Cardiac muscle cell (in vitro differentiated cells and primary cell): ENCODE measurements at regions not wholly inside any gene's neighbourhood (a gene's known extent, or its start where the extent isn't known, plus 50 kb on each side); places are given as distances from the start of the nearest gene placed in this dataset.
A peak's percentile ranks its signal among the peaks of the same experiment; 100 is the strongest.

Experiments
- DNase-seq, 2 donors: peaks; one replicate each; pipeline versions ENCODE4 v3.0.0 to v3.0.0-alpha.2; 2010 to 2017; ENCODE audit warnings: low read depth in 1 of 2, low spot score in 1 of 2
- H3K27ac ChIP-seq: fragments of 200-600 bp; sonication (generic); 2 replicates; pipeline ENCODE4 v1.5.1; 2016
- H3K27me3 ChIP-seq: fragments of 200-600 bp; sonication (generic); 2 replicates; pipeline ENCODE4 v1.6.0; 2016; ENCODE audit warnings: control low read depth
- H3K36me3 ChIP-seq: fragments of 200-600 bp; sonication (generic); 2 replicates; pipeline ENCODE4 v1.5.1; 2016; ENCODE audit warnings: control low read depth
- H3K4me1 ChIP-seq: fragments of 200-600 bp; sonication (generic); 2 replicates; pipeline ENCODE4 v1.8.1; 2017; ENCODE audit warnings: low read depth, mild to moderate bottlenecking, mixed run types
- H3K4me3 ChIP-seq: fragments of 200-600 bp; sonication (generic); 2 replicates; pipeline ENCODE4 v1.5.1; 2016; ENCODE audit warnings: mild to moderate bottlenecking
- H3K9me3 ChIP-seq: fragments of 200-600 bp; sonication (generic); 2 replicates; pipeline ENCODE4 v1.5.1; 2017; ENCODE audit warnings: low read depth, mild to moderate bottlenecking, control low read depth
- CTCF ChIP-seq: IDR thresholded peaks from 2 replicates; pipeline ENCODE4 v1.5.1; 2012; ENCODE audit warnings: low read depth, mild to moderate bottlenecking, low read length

- Histone ChIP-seq H3K4me3 (no peak overlapping the region), H3K27me3 (no peaks in the 10 kb centered on the region), H3K9me3 (no peaks in the 10 kb centered on the region), H3K36me3 (no peaks in the 10 kb centered on the region), H3K4me1 (no peaks in the 10 kb centered on the region), H3K27ac (no peak overlapping the region)
- TF ChIP-seq CTCF: no peak
- no peak for DNase-seq
These were observed 340.8 kb downstream of the GRXCR1 start for GRCh38 chr4:43233321-43233720.

GRCh38 chr4:43234626-43235415, 342.3 kb downstream of the GRXCR1 start:
- DNase-seq: peak in 1 of 2 donors; percentile 66
- no peaks in the 10 kb centered on the region for H3K27me3 ChIP-seq
- H3K9me3 ChIP-seq: no peaks in the 10 kb centered on the region
- no peaks in the 10 kb centered on the region for H3K36me3 ChIP-seq
- H3K27ac ChIP-seq: no peak overlapping the region
- H3K4me1 ChIP-seq: no peaks in the 10 kb centered on the region
- no peak for TF ChIP-seq CTCF
- no peak overlapping the region for H3K4me3 ChIP-seq

- H3K9me3 ChIP-seq: no peaks in the 10 kb centered on the region
- no peaks in the 10 kb centered on the region for H3K36me3 ChIP-seq
- no peaks in the 10 kb centered on the region for H3K4me1 ChIP-seq
- no peak overlapping the region for H3K4me3 ChIP-seq
- H3K27ac ChIP-seq: no peak overlapping the region
- DNase-seq: no peak
- TF ChIP-seq CTCF: no peak
- H3K27me3 ChIP-seq: no peaks in the 10 kb centered on the region
These were observed 345.5 kb downstream of the GRXCR1 start for GRCh38 chr4:43238008-43238407.

- TF ChIP-seq CTCF: no peak
- H3K4me1 ChIP-seq: no peaks in the 10 kb centered on the region
- no peak overlapping the region for H3K4me3 ChIP-seq
- no peaks in the 10 kb centered on the region for H3K36me3 ChIP-seq
- no peaks in the 10 kb centered on the region for H3K27me3 ChIP-seq
- H3K9me3 ChIP-seq: no peaks in the 10 kb centered on the region
- DNase-seq: no peak
- no peak overlapping the region for H3K27ac ChIP-seq
These were observed 346.1 kb downstream of the GRXCR1 start for GRCh38 chr4:43238585-43238984.

- Histone ChIP-seq H3K9me3 (no peaks in the 10 kb centered on the region), H3K4me1 (no peaks in the 10 kb centered on the region), H3K36me3 (no peaks in the 10 kb centered on the region), H3K27me3 (no peaks in the 10 kb centered on the region), H3K4me3 (no peak overlapping the region), H3K27ac (no peak overlapping the region)
- TF ChIP-seq CTCF: no peak
- no peak for DNase-seq
These were observed 348.6 kb downstream of the GRXCR1 start for GRCh38 chr4:43241104-43241503.
